GM19023 (cell line): ENCODE measurements at regions not wholly inside any gene's neighbourhood (a gene's known extent, or its start where the extent isn't known, plus 50 kb on each side); places are given as distances from the start of the nearest gene placed in this dataset.

Experiments
- ATAC-seq: cut with Tn5 transposase; IDR thresholded peaks from one replicate; pipeline ENCODE4 v1.9.1; 2021; ENCODE audit warnings: mild to moderate bottlenecking, moderate library complexity; ENCODE audit not compliant: unreplicated experiment

DNA sequence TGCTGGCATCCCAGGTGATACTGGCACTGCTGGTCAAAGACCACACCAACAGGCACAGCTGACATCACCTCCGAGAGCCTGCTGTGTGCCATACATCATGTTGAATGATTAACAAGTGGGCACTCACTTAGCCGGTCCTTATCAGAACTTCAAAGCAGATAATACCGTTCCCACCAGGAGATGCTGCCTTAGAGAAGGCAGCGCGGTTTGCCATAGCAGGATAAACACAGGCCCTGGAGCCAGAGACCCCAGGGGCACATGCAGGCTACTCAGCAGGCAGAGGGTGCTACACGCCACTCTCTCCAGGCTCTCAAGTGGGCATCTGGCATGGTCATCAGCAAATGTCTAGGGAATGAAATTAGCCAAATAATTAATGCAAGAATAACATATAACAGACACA lies 86.5 kb upstream of the CST7 start:
- ATAC-seq, result no peak

DNA sequence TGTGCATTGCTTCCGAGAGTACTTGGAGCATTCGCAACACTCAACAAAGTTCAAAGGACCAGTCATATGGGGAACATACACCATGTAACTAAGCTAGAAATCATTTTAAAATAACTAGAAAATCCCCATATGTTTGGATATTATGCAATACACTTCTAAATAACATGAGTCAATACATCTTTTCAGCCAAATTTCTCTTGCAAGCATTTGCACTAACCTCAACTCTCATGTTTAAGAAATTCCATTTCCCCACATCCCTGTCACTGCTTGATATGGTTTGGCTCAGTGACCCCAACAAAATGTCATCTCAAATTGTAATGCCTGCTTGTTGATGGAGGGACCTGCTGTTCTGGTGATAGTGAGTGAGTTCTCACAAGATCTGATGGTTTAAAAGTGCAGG lies 85.7 kb upstream of the CST7 start:
- no peak for ATAC-seq

DNA sequence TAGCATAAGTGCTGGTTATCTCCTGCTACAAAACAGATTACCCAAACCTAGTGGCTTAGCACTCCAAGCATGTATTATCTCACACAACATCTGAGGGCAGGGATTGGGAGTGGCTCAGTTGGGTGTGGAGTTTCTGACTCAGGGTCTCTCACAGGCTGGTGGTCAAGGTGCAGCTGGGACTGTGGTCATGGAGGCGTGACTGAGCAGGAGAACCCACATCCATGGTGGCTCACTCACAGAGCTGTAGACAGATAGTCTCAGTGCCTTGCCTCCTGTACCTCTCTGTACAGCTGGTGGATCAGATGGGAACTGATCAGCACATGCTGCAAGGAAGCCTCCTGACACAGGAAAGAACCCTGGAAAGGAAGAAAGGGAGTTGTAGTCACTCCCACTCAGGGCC lies 83.1 kb upstream of the CST7 start:
- no peak for ATAC-seq

DNA sequence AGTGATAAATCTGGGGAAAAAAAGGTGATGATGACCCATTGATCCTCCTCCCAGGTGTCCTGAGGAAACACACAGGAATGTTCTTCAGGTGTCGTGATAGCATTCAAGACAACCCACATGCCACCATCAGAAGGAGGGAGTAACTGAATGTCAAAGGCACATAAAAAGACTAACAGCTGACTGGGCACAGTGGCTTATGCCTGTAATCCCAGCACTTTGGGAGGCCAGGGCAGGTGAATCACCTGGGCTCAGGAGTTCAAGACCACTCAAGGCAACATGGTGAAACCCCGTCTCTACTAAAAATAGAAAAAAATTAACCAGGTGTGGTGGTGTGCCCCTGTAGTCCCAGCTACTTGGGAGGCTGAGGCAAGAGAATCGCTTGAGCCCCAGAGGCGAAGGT lies 82.3 kb upstream of the CST7 start:
- no peak for ATAC-seq

DNA sequence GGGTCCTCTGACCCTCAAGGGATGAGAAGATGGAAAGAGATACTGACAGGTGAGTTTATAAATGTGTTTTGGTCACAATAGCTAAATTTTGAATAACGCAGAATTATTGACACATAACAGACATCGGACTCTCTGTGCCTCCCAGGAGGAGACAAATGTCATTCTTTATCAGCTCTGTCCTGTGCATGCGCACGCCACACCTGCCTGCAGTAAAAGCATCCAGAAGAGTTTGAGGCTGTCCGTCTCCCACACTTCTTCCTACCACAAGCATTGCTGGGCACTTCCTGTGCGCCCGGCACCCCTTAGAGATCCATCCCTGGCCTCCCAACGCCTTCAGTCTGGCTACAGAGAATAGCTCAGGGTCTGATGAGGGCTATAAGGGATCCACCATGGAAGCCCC lies 81.5 kb upstream of the CST7 start:
- ATAC-seq, result no peak

DNA sequence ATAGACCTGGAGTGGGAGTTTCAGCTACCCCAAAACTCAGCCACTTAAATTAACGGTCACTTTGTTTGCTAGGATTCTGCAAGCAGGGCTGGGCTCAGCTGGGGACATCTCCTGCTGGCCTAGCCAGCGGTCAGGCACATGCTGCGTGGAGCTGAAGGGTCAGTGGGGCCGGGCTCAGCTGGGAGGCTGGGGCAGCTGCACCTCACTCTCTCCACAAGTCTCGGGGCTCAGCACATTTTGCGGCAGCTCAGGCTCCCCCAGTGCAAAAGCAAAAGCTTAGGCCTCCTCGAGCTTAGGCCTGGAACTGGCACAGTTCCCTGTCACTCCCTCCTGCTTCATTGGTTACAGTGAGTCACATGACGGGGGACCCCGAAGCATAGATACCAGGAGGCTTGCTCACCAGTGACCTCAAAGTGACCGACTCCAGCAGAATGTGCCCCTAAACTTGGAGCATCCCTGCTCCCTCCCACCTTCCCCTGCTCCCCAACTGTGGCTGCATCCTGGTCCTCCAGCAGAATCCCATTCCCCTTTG lies 80.6 kb upstream of the CST7 start:
- no peak for ATAC-seq

DNA sequence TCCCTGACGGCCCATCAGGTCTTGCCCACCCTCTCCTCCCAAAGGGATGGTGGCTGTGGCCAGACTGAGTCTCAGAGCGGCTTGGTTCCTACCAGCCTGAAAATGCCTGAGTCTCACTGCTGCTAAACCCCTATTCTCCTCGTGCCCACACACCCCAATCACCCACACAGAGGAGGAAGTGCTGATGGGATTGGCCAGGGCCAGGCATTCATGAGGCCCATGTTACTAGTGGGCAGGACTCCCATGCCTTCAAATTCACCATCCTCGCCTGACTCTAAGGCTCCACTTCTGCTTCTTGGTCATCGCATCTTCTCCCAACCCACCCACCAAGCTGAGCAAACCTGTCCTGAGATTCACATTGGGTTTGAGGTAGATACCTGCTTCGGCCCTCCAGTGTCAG lies 80.1 kb upstream of the CST7 start:
- ATAC-seq, result no peak

DNA sequence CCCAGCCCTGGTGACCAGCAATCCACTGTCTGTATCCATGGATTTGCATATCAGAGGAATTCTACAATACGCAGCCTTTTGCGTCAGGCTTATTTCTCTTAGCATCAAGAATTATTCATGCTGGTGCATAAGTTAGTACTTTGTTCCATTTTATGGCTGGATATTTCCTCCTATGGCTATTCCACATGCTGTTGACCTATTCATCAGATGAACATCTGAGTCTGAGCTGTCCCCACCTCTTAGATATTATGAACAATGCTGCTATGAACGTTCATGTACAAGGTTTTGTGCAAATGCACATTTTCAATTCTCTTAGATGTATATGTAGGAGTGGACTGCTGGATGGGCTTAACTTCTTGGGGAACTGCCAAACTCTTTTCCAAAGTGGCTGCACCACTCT lies 79.0 kb upstream of the CST7 start:
- ATAC-seq, result no peak

DNA sequence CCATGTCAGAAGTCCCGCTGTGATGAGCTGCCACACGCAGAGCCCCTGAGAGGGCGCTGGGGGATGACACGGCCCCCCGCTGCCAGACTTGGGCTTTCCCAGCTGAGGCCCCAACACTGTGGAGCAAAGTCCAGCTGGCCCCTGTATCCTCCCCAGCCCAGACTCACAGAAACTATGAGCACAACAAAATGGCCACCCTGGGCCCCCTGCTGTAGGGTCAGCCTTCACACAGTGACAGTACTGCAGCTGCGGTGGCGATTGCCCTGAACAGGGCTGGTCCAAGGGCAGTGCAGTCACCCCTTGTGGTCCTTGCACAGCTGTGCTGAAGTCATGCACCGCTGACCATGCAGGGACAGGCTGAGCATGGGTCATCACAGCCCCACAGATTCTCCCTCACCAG lies 78.2 kb upstream of the CST7 start:
- no peak for ATAC-seq

DNA sequence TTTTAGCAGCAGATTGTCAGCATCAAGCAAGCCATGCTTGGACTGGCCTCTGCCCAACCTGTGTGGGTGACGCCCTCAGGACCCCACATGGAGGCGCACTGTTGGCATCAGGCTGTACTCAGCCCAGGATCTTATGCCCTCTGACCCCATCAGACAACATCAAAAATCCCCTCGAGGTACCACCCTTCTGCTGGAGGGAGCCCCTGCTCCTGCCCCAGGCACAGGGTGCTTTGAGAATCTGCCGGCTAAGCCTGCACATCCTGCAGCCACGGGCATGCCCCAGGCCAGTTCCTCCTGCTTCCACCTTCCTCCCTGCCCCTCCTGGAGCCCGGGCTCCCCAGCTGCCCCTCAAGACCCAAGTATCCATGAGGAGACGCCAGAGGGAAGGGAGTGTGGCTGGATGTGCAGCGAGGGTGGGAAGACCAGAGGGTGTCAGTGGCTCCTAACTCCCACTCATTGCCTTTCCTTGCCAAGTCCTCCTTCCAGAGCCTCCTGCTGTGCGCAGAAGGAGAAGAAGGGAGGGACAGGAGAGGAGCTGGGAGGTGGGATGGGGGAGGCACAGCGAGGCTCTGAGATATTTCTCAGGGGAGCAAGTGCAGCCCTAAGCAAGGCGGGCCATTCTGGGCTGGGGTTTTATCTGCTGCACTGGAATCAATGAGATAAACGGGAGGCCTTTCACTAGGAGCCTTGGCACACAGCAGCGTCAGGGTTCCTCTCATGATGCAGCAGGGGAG lies 77.4 kb upstream of the CST7 start:
- no peak for ATAC-seq

DNA sequence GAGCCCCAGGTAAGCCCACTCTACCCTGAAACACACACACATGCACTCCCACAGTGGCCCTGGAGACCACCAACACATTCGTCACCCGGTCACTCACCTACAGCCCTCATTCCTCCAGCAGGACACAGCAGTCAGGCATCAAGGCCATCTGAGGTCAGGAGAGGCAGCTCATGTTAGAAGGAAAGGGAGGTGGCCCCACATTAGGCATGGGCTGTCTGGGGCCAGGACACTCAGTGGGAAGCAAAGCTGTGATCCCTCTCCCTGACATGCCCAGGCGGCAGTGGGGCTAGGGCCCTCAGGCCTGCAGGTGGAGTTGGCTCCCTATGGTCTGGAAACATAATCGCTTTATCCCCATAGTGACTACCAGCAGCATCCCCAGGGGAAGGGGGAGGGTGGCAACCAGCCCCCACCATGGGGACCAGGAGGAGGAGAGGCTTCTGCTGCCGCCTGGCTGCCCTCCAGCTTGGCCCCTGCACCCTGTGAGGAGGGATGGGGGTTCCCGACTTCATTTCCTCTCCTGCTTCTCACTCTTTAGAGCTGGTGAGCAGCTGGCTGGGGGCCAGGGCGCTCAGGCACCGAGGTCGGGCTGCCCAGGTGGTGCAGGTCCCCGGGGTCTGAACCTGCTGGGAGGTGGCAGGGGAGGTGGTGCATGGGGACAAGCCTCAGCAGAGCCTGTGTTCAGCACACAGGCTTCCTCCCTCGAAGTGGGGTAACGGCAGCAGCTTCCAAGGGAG lies 76.6 kb upstream of the CST7 start:
- ATAC-seq, result peak; percentile 43

DNA sequence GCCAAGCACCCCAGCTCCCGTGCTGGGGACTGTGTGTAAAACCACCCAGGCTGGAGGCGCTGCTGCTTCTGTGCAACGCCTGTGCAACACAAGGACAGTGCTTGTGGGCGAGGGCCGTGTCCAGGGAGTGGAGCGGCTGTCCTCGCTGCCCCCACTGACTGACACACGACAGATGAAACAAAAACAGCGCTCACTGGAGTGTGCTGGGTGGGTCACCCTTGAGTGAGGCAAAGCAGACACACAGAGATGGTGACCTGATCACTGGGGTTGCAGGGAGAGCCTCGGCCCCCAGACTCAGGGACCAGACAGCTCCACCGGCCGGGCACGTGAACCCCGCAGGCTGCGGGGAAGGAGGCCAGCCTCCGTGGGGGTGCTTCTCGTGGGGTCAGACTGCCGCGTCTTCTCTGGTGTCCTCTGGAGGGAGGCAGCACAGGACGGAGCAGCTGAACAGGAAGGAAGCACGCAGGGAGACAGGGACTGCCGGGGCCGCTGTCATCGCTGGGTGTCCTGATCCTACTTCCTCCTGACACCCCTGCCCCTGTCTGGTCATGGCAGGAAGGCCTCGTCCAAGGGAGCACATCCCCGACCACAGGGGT lies 75.9 kb upstream of the CST7 start:
- ATAC-seq, result peak; percentile 16

DNA sequence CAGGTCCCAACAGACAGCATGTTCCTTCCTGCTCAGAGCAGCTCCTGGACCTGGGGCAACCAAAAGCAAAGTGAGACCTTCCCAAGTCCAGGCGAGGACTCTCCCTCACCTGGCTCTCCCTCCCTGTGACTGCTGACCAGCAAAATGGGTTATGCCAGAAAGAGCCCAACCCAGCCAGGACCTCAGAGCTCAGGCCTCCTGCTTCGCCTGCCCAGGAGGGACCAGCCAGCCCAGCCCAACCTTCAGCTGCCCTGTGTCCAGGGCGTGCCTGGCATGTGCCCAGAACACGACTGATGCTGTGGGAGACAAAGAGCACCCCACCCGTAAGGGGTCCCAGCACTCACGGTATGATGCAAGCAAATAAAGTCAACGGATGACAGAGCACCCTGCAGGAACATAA lies 74.0 kb upstream of the CST7 start:
- ATAC-seq, result no peak

DNA sequence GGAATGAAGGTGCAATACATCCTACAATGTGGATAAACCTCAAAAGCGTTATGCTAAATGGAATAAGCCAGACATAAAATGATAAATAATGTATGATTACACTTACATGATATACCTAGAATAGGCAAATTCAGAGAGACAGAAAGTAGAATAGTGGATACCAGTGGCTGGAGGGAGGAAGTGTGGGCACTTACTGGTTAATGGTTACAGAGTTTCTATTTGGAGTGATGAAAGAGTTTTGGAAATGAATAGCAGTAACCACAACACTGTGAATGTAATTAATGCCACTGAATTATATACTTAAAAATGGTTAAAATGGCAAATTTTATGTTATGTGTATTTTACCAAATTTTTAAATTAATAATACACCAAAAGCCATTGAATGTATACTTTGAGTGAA lies 71.4 kb upstream of the CST7 start:
- no peak for ATAC-seq

DNA sequence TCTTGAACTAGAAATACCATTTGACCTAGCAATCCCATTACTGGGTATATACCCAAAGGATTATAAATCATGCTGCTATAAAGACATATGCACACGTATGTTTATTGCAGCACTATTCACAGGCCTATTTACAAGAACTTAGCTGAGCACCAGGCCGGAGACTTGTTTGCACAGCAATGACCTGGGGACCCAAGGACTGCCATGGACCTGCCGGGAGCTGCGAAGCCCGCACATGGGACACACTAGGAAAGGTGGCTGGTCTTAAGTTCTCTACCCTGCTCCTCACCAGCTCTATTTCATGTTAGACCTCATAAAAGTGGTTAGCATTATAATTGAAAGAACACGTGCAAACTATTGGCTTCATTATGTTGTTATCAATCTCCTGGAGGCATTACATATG lies 70.4 kb upstream of the CST7 start:
- no peak for ATAC-seq

DNA sequence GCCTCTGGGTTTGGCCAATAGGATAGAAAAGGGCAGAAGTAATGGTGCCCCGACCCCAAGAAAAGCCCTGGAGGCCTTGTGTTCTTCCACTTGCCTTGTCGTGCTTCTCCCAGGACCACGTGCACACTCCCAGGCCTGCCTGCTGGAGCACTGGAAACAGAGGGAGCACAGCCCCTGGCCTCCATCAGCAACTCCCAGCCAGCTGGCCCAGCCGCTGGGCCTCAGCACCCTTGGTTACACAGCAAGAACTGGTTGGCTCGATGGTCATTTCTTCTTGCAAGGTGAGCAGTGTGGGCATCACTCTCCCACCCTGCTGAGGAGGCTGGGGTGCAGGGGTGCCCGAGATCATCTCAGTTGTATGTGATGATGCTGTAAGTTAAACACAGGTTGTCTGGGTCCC lies 69.2 kb upstream of the CST7 start:
- no peak for ATAC-seq

DNA sequence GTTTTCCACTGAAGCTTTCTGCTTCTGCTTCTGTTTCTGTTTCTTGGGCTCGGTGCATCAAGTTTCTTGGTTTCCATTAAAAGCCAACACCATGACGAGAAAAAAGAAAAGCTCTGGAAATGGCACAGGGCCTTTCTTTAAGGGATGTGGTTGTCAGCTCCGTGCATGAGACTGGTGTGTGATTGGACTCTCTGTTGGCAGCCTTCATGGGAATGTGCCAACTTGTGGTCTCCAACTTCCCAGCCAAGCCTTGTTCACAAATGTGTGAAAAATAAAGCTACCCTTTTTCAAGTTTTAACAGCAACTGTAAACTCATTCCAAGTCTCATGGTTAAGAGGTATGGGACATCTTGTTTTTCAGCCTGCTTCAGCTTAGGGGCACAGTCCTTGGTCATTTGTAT lies 68.7 kb upstream of the CST7 start:
- no peak for ATAC-seq

DNA sequence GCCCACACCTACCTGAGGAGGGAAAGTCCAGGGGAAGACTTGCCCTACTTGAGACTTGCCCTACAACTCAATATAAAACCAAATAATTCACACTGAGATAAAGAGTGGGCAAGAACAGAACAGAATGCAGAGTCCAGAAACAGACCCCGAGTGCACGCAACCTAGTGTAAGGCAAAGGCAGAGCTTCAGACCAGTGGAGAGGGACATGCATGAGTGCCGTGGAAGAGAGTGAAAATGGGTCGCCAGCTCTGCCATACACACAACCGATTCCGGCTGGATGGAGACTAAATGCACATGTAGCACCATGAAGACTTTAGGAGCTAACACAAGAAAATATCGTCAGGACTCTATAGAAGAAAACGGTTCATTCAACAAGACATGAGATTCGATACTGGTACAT lies 58.8 kb upstream of the CST7 start:
- no peak for ATAC-seq

DNA sequence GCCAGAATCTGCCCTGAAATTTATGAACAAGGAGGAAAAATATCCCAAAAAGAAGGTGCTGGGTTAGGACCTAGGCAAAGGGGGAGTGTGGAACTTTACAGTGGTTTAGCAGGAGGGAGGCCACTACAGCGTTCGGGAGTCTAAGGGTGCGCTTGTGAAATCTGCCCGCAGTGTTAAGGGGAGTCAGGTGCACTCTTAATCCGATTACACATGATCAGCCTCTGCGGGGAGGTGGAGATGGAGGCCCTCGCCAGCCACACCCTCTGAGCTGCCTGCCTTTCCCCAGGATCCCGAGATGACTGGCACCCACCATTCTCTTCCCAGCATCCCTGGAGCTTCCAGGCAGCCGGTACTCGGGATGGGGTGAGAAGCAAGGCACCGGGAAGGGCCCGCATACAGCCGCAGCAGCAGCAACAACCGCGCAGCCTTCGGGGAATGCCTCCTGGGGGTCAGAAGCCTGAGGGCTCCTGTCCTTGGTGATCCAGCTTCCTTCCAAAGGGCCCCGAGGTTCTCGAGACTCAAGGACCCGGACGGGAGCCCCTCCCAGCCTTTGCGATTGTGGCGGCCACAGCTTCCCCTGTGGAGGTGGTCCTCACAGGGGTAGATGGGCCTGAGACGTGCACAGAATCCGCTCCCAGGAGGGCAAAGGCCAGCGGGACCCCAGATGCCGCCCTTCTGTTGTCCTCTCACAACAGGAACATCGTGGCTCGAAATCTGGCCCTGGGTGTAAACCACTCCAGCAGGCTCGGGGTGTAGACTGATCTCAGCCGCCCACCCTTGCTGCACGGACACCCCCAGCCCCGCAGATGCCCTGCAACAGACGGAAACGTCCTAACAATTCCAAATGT lies 57.3 kb upstream of the CST7 start:
- ATAC-seq, result no peak

DNA sequence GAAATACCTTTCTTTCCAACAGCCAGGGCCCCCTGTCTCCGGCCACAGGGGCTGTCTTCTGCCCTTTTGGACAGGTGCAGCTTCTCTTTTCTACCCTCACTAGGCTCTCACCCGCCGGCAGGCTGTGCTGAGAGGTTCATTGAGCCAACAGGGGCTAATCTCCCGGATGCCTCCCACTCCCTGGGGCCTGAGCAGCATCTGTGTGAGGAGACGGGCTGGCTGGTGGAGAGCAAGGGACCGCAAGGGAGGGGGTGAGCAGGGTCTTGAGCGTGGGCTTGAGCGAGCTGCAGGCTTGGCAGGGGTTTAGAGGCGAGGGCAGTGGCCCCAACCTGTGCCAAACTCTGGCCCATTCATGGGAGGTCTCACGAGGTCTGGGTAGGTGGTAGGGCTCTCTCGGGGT lies 56.5 kb upstream of the CST7 start:
- no peak for ATAC-seq

DNA sequence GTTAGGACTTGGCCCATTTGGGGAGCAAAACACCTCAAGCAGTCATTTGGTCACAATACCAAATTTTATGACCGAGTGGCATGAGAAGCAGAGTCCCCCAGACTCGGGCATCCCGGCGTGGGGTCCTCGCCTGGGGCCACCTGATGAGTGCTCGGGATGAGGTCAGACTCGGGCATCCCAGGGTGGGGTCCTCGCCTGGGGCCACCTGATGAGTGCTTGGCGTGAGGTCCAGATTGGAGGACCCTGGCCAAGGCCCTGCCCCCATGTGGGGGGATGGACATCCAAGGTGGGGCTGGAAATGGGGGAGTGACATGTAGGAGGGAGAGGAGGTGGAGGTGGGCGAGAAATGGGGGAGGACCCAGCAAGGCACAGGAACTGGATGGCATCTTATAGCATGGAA lies 56.1 kb upstream of the CST7 start:
- ATAC-seq, result no peak
